ENCODE measurements at regions not wholly inside any gene's neighbourhood (a gene's known extent, or its start where the extent isn't known, plus 50 kb on each side); places are given as distances from the start of the nearest gene placed in this dataset.
"Not testable (repeated sequence)": the region's sequence is repeated elsewhere in the genome, so short reads cannot be mapped to it uniquely, and the experiment has no call there.

DNA sequence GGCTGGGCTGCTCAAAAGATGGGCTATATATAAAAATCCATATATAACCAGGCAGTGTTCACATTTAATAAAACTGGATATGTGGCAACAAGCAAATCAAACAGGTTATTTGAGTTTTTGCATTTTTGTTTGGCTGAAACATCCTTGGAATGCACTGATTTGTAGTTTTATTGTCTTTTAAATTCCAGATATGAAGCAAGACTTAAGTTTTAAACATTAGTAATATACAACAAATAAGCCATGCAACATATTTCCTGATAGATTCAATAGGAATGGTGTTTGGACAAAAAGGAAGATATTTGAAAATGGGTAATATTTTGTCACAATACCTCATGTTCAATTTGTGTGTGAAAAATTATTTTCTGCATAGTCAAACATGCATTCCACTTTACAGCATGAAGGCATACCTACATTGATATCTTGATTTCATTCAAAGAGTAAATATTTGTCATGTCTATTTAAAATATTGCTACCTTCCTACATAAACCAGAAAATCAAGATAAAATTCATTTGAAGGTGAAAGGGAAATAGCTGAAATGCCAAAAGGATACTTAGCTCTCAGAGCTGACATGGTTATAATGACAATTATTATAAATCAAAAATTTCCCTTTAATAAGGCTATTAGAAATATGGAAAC is 132.3 kb upstream of the NETO1 start:
- DNase-seq, result no peak

DNA sequence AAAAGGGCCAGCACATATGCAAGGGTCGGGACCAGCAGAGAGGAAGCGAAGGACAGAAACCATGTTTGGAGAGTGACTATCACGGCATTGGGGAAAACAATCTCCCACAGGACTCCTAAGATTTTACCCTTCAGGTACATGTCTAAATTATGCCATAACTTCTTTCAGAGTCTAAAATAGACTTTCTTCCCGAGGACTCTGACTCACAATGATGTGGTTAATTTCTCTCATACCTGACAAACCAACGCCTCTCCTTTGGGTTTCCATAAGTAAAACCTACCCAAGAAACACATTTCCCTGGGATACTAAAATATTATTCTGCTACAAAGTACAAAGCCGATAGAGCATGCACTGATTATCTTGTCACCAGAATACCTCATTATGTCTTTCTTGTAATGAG is 127.8 kb upstream of the NETO1 start:
- no peak for DNase-seq

DNA sequence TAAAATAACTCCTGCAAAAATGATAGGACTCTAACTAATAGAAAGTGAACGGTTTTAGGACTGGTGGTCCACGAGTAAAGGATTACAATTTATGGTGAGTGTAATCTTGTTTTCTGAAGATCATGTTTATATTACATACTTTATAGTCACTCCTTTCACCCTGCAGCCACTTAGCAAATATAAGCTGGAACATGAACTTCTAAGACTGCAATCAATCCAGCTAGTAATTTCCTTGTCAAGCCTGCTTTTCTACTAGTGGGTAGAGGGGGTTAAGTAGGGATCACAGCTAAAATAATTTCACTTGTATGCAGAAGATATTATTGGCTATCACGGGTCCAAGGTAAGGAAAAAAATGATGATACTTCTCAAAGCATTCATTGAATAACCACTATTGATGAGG is 125.5 kb upstream of the NETO1 start:
- DNase-seq, result no peak

DNA sequence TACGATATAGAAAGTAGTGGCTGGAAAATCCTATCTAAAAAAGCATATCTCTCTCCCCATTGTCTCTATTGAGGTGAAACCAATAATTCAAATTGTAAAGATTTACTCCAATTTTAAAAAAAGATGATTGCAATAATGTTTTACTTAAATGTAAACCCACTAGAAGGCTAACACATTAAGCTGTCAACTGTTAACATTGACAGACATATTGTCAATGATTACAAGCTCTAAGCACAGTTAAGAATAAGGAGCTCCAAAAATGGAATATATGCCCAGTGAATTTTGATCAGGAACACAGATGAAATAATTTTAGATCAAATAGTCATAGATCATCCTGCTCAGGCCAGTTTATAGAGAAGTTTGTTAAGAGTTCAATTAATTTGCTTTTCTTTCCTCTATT is 123.6 kb upstream of the NETO1 start:
- no peak for DNase-seq

DNA sequence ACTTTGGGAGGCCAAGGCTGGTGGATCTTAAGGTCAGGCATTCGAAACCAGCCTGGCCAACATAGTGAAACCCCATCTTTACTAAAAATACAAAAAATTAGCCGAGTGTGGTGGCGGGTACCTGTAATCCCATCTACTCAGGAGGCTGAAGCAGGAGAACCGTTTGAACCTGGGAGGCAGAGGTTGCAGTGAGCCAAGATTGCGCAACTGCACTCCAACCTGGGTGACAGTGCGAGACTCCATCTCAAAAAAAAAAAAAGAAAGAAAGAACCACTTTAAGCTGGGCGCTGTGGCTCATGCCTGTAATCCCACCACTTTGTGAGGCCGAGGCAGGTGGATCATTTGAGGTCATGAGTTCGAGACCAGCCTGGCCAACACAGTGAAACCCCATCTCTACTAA is 119.8 kb upstream of the NETO1 start:
- not testable (repeated sequence) for DNase-seq

DNA sequence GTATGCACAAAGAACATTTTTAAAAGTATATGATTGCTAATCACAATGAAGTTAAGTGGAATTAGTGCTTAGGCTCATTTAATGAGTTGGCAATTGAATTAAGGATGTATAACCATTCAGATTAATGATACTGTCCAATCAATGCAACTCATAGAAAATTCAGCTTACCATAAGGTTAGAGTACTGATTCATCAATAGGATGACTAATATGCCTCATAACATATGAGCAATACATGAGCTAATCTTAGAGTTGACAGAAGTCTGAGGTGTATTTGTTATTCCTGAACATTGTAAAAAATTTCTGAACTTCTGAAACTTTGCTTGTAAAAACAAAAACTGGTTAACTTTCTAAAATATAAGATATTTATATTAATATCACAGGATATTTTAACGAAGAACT is 118.3 kb upstream of the NETO1 start:
- no peak for DNase-seq

DNA sequence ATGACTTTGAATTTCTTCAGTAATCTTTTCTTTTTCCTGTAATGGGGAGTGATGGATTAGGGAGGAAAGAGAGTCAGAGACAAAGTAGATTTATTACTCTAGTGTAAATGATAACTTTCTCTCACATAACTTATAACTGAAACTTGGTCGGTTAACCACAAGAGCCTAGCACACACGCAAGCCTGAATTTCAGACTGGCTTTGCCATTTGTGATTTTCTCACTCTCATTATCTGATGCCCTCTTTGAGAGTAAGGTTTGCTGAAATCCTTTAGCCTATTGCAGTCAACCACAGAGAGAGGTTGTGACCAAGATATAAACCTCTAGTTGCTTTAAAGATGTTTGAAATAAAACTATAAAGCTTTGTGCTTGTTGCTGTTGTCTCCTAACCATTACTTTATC is 117.9 kb upstream of the NETO1 start:
- DNase-seq, result no peak

DNA sequence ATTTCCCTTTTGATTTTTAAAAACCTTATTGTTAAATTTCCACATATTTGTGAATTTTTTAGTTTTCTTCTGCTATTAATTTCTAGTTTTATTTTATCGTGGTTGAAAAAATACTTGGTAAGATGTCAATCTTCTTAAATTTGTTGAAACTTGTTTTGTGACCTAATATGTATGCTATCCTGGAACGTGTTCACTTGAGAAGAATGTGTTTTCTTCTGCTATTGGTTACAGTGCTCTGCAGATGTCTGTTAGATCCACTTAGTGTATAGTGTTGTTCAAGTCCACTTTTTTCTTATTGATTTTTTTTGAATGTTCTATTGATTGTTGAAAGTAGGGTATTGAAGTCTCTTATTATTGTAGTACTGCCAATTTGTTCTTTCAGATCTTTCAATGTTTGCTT is 116.5 kb upstream of the NETO1 start:
- no peak for DNase-seq

DNA sequence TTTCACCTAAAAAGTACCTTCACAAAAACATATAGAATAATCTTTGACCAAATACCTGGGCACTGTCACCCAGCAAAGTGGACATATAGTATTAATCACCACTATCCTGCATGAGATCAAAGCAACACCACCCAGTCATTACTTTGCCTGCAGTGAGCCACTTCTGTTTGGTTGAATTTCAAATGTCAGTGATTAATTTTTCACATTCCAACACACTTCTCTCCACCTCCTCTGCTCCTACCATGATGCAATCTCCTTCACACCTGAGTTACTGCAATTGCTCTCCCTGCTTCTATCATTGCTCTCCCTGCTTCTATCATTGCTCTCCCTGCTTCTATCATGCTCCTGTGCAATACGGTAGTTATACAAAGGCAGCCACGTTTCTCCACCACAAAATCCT is 106.1 kb upstream of the NETO1 start:
- DNase-seq, result no peak

DNA sequence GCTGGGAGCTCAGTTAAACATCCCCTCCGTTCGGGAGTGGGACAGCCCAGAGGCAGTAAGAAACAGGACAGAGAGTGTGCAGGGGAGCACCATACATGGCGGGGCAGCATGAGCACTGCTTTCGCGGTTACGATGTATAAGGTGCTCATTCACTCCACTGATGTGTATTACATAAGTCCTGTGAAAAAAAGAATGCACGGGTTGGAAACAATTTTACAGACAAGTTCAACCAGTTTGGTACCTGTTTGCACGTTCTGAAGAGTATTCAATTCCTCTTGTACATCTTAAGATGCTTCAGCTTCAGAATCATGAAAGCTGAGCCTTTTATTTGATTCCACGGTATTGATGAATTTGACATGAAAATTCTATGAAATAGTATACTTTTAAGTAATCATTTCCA is 97.8 kb upstream of the NETO1 start:
- DNase-seq, result no peak

DNA sequence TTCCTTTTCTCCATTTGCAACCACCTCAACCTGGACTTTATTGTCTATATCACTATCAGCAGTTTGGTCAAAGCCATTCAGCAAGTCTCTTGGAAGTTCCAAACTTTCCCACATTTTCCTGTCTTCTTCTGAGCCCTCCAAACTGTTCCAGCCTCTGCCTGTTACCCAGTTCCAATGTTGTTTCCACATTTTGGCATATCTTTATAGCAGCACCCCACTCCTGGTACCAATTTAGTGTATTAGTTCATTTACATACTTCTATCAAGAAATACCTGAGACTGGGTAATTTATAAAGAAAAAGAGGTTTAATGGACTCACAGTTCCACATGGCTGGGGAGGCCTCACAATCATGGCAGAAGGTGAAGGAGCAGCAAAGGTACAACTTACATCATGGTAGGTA is 90.4 kb upstream of the NETO1 start:
- DNase-seq, result not testable (repeated sequence)

DNA sequence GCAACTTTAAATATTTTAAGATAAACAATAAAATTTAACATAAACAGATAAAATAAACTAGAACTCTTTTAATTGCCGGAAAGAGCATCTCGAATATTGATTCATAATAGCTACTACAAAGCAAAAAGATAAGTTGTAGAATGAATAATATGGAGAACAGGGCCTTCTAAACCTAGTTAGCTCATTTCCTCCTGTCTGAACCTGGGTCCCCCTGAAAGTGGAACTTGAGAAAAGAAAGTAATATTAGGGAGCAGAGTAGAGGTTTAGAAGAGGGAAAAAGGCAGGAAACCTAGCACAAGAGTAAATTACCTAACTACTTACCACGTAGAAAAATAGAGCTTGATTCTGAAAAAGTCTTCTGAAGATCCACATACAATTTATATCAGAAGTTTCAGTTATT is 80.7 kb upstream of the NETO1 start:
- no peak for DNase-seq

DNA sequence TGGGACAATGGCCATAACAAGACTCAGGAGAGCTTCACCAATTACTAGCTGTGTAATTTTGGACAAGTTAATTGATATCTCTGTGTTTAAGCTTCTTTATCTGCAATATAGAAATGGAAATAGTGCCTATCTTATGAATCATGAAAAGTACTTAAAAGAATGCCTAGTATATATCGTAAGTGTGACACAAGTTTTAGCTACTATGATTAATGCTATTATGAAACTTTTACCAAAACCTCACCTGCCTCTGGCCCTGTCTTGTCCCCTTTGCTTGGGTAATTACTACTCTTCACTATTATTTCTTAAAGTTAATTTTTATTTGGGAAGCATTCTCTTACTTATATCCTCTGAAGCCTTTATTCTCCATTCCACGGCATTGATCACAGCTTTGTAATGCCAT is 75.0 kb upstream of the NETO1 start:
- no peak for DNase-seq

DNA sequence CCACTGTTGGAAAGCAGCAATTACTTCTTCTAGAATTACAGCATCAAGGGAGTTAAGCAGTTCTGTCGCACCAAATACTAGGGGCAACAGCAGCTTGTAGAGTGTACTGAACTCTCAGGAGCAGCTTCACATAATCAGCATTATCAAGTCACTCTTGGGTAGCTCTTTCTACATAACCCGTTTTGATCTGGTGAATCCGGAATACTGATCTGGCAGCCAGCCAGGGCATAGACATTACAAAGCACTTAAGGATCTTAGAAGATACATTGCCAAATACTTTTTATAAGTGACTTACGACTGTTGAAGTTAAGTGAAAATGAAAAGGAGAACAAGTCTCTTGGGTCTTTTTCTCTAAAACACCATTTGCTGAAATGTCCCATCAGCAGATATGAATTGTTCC is 73.2 kb upstream of the NETO1 start:
- peak in 1 of 3 donors; percentile 2 for DNase-seq

DNA sequence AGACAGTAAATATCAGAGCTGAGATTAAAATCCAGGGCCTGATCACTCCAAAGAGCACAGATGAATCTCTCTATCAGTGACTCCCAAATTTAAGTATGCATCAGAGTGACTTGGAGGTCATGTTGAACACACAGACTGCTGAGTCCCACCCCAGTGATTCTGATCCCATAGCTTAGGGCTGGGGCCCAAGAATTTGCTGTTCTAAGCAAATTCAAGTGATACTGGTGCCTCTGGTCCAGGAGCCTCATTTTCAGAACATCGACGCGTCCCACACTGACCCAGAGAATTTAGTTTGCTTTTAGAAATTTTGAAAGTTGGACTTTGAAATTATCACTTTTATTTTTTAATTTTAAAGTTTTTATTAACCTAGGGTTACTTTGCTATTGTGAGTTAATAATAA is 72.7 kb upstream of the NETO1 start:
- no peak for DNase-seq

DNA sequence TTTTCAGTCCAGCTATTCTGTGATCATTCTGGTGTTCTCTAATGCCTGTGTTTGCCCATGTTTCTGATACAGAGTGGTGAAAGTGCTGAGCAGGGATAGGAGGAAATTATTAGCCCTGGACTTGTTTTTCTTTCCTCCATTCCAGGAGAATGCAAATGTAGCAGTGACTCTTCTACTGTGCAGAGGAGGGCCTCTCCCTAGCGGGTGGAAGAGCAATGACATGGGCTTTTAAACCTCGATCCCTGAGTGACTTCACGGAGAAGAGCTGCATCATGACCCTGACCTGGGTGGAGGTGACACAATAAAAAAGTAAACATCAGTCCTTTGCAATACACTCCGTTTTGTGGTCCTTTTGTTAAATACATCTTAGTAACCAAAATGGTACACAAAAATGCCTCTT is 68.0 kb upstream of the NETO1 start:
- no peak for DNase-seq

DNA sequence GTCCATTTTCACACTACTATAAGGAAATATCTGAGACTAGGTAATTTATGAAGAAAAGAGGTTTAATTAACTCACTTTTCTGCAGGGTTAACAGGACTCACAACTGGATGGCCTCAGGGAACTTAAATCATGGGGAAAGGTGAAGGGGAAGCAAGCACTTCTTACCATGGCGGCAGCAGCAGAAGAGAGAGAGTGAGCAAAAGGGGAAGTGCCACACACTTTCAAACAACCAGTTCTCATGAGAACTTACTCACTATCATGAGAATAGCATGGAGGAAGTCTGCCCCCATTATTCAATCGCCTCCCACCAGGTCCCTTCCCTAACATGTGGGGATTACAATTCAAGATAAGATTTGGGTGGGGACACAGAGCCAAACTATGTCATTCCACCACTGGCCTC is 55.1 kb upstream of the NETO1 start:
- no peak for DNase-seq

All from muscle of back (tissue), 3 donors.